ENCODE measurements at regions not wholly inside any gene's neighbourhood (a gene's known extent, or its start where the extent isn't known, plus 50 kb on each side); places are given as distances from the start of the nearest gene placed in this dataset.

GRCh38 chr15:88707771-88708654, 69.2 kb downstream of the ISG20 start:
- Mint-ChIP-seq H3K4me3 (no peak overlapping the region), H3K27ac (no peak overlapping the region), H3K4me1 (peaks cover 6% of the 10 kb centered on the region), H3K36me3 (ENCODE audit: low read depth) (no peaks in the 10 kb centered on the region), H3K27me3 (peaks cover 34% of the 10 kb centered on the region), H3K9me3 (no peaks in the 10 kb centered on the region)
- ATAC-seq (replicated peaks) = no peak

GRCh38 chr15:88708655-88709054, 69.8 kb downstream of the ISG20 start:
- peaks cover 39% of the 10 kb centered on the region for H3K27me3 Mint-ChIP-seq
- no peak overlapping the region for H3K27ac Mint-ChIP-seq
- H3K4me1 Mint-ChIP-seq = peaks cover 6% of the 10 kb centered on the region
- no peak overlapping the region for H3K4me3 Mint-ChIP-seq
- H3K9me3 Mint-ChIP-seq = no peaks in the 10 kb centered on the region
- no peaks in the 10 kb centered on the region for H3K36me3 Mint-ChIP-seq (ENCODE audit: low read depth)
- ATAC-seq (replicated peaks) = no peak

- Mint-ChIP-seq H3K36me3 (ENCODE audit: low read depth) (no peaks in the 10 kb centered on the region), H3K27me3 (peaks cover 39% of the 10 kb centered on the region), H3K27ac (no peak overlapping the region), H3K4me1 (peaks cover 6% of the 10 kb centered on the region), H3K4me3 (no peak overlapping the region), H3K9me3 (no peaks in the 10 kb centered on the region)
- no peak for ATAC-seq (replicated peaks)
These were observed 71.4 kb downstream of the ISG20 start for GRCh38 chr15:88710027-88710715.

- Mint-ChIP-seq H3K27me3 (peaks cover 31% of the 10 kb centered on the region), H3K27ac (no peak overlapping the region), H3K9me3 (no peaks in the 10 kb centered on the region), H3K36me3 (ENCODE audit: low read depth) (no peaks in the 10 kb centered on the region), H3K4me3 (no peak overlapping the region), H3K4me1 (no peaks in the 10 kb centered on the region)
- ATAC-seq (replicated peaks) = no peak
These were observed 73.0 kb downstream of the ISG20 start for GRCh38 chr15:88711806-88712205.

GRCh38 chr15:88714782-88715372, 76.1 kb downstream of the ISG20 start:
- Mint-ChIP-seq H3K9me3 (no peaks in the 10 kb centered on the region), H3K4me3 (no peak overlapping the region), H3K4me1 (no peaks in the 10 kb centered on the region), H3K27ac (no peak overlapping the region), H3K36me3 (ENCODE audit: low read depth) (no peaks in the 10 kb centered on the region), H3K27me3 (peaks cover 30% of the 10 kb centered on the region)
- ATAC-seq (replicated peaks) = no peak

- Mint-ChIP-seq H3K9me3 (no peaks in the 10 kb centered on the region), H3K4me3 (no peak overlapping the region), H3K4me1 (no peaks in the 10 kb centered on the region), H3K27ac (no peak overlapping the region), H3K27me3 (peaks cover 30% of the 10 kb centered on the region), H3K36me3 (ENCODE audit: low read depth) (no peaks in the 10 kb centered on the region)
- no peak for ATAC-seq (replicated peaks)
These were observed 77.9 kb downstream of the ISG20 start for GRCh38 chr15:88716543-88717381.

- H3K4me3 Mint-ChIP-seq = no peak overlapping the region
- H3K4me1 Mint-ChIP-seq = no peaks in the 10 kb centered on the region
- peaks cover 27% of the 10 kb centered on the region for H3K27me3 Mint-ChIP-seq
- no peaks in the 10 kb centered on the region for H3K36me3 Mint-ChIP-seq (ENCODE audit: low read depth)
- H3K9me3 Mint-ChIP-seq = no peaks in the 10 kb centered on the region
- no peak for ATAC-seq (replicated peaks)
- no peak overlapping the region for H3K27ac Mint-ChIP-seq
These were observed 78.7 kb downstream of the ISG20 start for GRCh38 chr15:88717382-88718031.

- no peaks in the 10 kb centered on the region for H3K36me3 Mint-ChIP-seq (ENCODE audit: low read depth)
- no peaks in the 10 kb centered on the region for H3K9me3 Mint-ChIP-seq
- H3K4me1 Mint-ChIP-seq = no peaks in the 10 kb centered on the region
- no peak overlapping the region for H3K4me3 Mint-ChIP-seq
- no peak for ATAC-seq (replicated peaks)
- no peak overlapping the region for H3K27ac Mint-ChIP-seq
- H3K27me3 Mint-ChIP-seq = peaks cover 27% of the 10 kb centered on the region
These were observed 79.9 kb downstream of the ISG20 start for GRCh38 chr15:88718731-88719130.

- ATAC-seq (replicated peaks) = no peak
- H3K27me3 Mint-ChIP-seq = peaks cover 27% of the 10 kb centered on the region
- no peaks in the 10 kb centered on the region for H3K4me1 Mint-ChIP-seq
- H3K4me3 Mint-ChIP-seq = no peak overlapping the region
- H3K36me3 Mint-ChIP-seq (ENCODE audit: low read depth) = no peaks in the 10 kb centered on the region
- H3K27ac Mint-ChIP-seq = no peak overlapping the region
- H3K9me3 Mint-ChIP-seq = no peaks in the 10 kb centered on the region
These were observed 80.8 kb downstream of the ISG20 start for GRCh38 chr15:88719654-88720053.

- H3K27ac Mint-ChIP-seq = no peak overlapping the region
- H3K4me1 Mint-ChIP-seq = no peaks in the 10 kb centered on the region
- H3K9me3 Mint-ChIP-seq = peaks cover 5% of the 10 kb centered on the region
- no peaks in the 10 kb centered on the region for H3K36me3 Mint-ChIP-seq (ENCODE audit: low read depth)
- H3K4me3 Mint-ChIP-seq = no peak overlapping the region
- no peak for ATAC-seq (replicated peaks)
- H3K27me3 Mint-ChIP-seq = peaks cover 23% of the 10 kb centered on the region
These were observed 77.7 kb upstream of the ACAN start for GRCh38 chr15:88725305-88726210.

GRCh38 chr15:88727439-88727838, 75.8 kb upstream of the ACAN start:
- Mint-ChIP-seq H3K4me3 (no peak overlapping the region), H3K4me1 (no peaks in the 10 kb centered on the region), H3K36me3 (ENCODE audit: low read depth) (no peaks in the 10 kb centered on the region), H3K27me3 (peaks cover 19% of the 10 kb centered on the region), H3K9me3 (peaks cover 5% of the 10 kb centered on the region), H3K27ac (peak overlapping the region; percentile 0)
- no peak for ATAC-seq (replicated peaks)

- no peaks in the 10 kb centered on the region for H3K36me3 Mint-ChIP-seq (ENCODE audit: low read depth)
- peaks cover 15% of the 10 kb centered on the region for H3K27me3 Mint-ChIP-seq
- H3K4me3 Mint-ChIP-seq = no peak overlapping the region
- no peaks in the 10 kb centered on the region for H3K4me1 Mint-ChIP-seq
- peaks cover 5% of the 10 kb centered on the region for H3K9me3 Mint-ChIP-seq
- no peak overlapping the region for H3K27ac Mint-ChIP-seq
- no peak for ATAC-seq (replicated peaks)
These were observed 73.7 kb upstream of the ACAN start for GRCh38 chr15:88729581-88729980.

- Mint-ChIP-seq H3K36me3 (ENCODE audit: low read depth) (no peaks in the 10 kb centered on the region), H3K4me3 (no peak overlapping the region), H3K27ac (no peak overlapping the region), H3K27me3 (peaks cover 20% of the 10 kb centered on the region), H3K4me1 (no peaks in the 10 kb centered on the region), H3K9me3 (peaks cover 5% of the 10 kb centered on the region)
- no peak for ATAC-seq (replicated peaks)
These were observed 72.5 kb upstream of the ACAN start for GRCh38 chr15:88730751-88731150.
